HEK293T (cell line): ENCODE measurements at regions not wholly inside any gene's neighbourhood (a gene's known extent, or its start where the extent isn't known, plus 50 kb on each side); places are given as distances from the start of the nearest gene placed in this dataset.

Experiments used
- ELF4 ChIP-seq: fragments of 450-650 bp; IDR thresholded peaks from 2 replicates; pipeline ENCODE4 v1.6.1; 2017; ENCODE audit warnings: antibody characterized with exemption
- FOXM1 ChIP-seq: fragments of 450-650 bp; IDR thresholded peaks from 2 replicates; pipeline ENCODE4 v1.6.1; 2017; ENCODE audit warnings: mild to moderate bottlenecking, borderline replicate concordance
- LEF1 ChIP-seq: fragments of 450-650 bp; IDR thresholded peaks from 2 replicates; pipeline ENCODE4 v1.6.1; 2017; ENCODE audit warnings: mild to moderate bottlenecking, borderline replicate concordance
- SP1 ChIP-seq: fragments of 450-650 bp; IDR thresholded peaks from 2 replicates; pipeline ENCODE4 v1.6.1; 2017
- SUZ12 ChIP-seq: fragments of 450-650 bp; IDR thresholded peaks from 2 replicates; pipeline ENCODE4 v1.6.1; 2016; ENCODE audit warnings: mild to moderate bottlenecking

DNA sequence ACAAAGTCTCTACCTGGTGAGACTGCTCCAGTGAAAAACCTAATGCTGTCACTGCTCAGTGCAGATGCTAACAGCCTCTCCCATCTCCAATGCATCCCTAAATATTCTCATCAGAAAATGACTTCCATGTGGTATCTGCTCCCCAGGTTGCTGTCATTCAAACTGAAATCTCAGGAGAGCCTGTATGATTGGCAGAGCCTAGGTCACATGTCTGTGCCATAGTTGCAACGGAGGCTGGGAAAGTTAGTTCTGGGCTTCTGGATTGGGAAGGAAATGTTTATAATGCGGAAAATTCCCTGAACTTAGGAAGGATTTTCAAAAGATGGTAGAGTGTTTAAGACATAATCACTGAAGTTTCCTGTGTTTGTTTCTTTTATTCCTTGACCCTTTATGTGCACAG lies 206.4 kb upstream of the ZKSCAN2 start:
- TF ChIP-seq FOXM1: no peak
- no peak for TF ChIP-seq SUZ12
- TF ChIP-seq ELF4: no peak
- no peak for TF ChIP-seq LEF1
- TF ChIP-seq SP1: no peak
